ENCODE measurements at regions not wholly inside any gene's neighbourhood (a gene's known extent, or its start where the extent isn't known, plus 50 kb on each side); places are given as distances from the start of the nearest gene placed in this dataset.

- H3K4me2 ChIP-seq: peak overlapping the region; percentile 66
- intact Hi-C loops (cut with micrococcal nuclease; ENCODE audit: unreplicated experiment): no loop called here
These were observed 80.1 kb upstream of the EMX2 start for GRCh38 chr10:117462424-117462792.

GRCh38 chr10:117461766-117462423, 80.7 kb upstream of the EMX2 start:
- H2AFZ ChIP-seq: peak overlapping the region; percentile 71

More at GRCh38 chr10:117462424-117462792, 80.1 kb upstream of the EMX2 start:
- no peak for TF ChIP-seq EZH2 (IDR thresholded peaks at IDR 0.05; ENCODE audit: low read depth)
- TF ChIP-seq CTCF (conservative IDR thresholded peaks at IDR 0.05): peak; percentile 42
- Histone ChIP-seq H3K4me1 (replicated peaks; ENCODE audit: insufficient read depth) (peaks cover 34% of the 10 kb centered on the region), H3K9me2 (ENCODE audit: insufficient read depth) (no peaks in the 10 kb centered on the region), H3K4me3 (no peak overlapping the region), H3K36me3 (ENCODE audit: low read depth) (no peaks in the 10 kb centered on the region), H3K27me3 (ENCODE audit: insufficient read depth, low read depth) (no peaks in the 10 kb centered on the region), H4K20me1 (ENCODE audit: insufficient read depth) (no peaks in the 10 kb centered on the region), H2AFZ (peak overlapping the region; percentile 71), H3K9me3 (ENCODE audit: insufficient read depth, low read depth) (no peaks in the 10 kb centered on the region), H3F3A (ENCODE audit: insufficient read depth, low read depth) (no peaks in the 10 kb centered on the region; the same call in 1 of the 2 replicates), H3K79me2 (ENCODE audit: low read depth) (no peaks in the 10 kb centered on the region), H3K27ac (peak overlapping the region; percentile 85)
- DNase-seq: no peak
- CTCF ChIA-PET: no interaction called here
- POLR2A ChIA-PET (ENCODE audit: unreplicated experiment): no interaction called here
- BruUV-seq (replicated peaks): no TSS peak

More at GRCh38 chr10:117461766-117462423, 80.7 kb upstream of the EMX2 start:
- TF ChIP-seq EZH2 (IDR thresholded peaks at IDR 0.05; ENCODE audit: low read depth) (no peak), CTCF (conservative IDR thresholded peaks at IDR 0.05) (no peak)
- H3K79me2 ChIP-seq (ENCODE audit: low read depth): no peaks in the 10 kb centered on the region
- CTCF ChIA-PET: interaction anchor here (1.7 kb wide), 1 partner anchor 19 kb away, joined by 4 read pairs; no protein-coding TSS in a partner anchor
- H3K9me3 ChIP-seq (ENCODE audit: insufficient read depth, low read depth): no peaks in the 10 kb centered on the region
- H3K27ac ChIP-seq: peak overlapping the region; percentile 85
- H3K36me3 ChIP-seq (ENCODE audit: low read depth): no peaks in the 10 kb centered on the region
- no peaks in the 10 kb centered on the region for H4K20me1 ChIP-seq (ENCODE audit: insufficient read depth)
- H3K9me2 ChIP-seq (ENCODE audit: insufficient read depth): no peaks in the 10 kb centered on the region
- peaks cover 39% of the 10 kb centered on the region for H3K4me1 ChIP-seq (replicated peaks; ENCODE audit: insufficient read depth)
- no peak overlapping the region for H3K4me3 ChIP-seq
- no TSS peak for BruUV-seq (replicated peaks)
- peak overlapping the region; percentile 66 for H3K4me2 ChIP-seq
- DNase-seq: peak; percentile 31 to 88
- peaks cover 3% of the 10 kb centered on the region; the same call in 1 of the 2 replicates for H3F3A ChIP-seq (ENCODE audit: insufficient read depth, low read depth)
- POLR2A ChIA-PET (ENCODE audit: unreplicated experiment): no interaction called here
- no peaks in the 10 kb centered on the region for H3K27me3 ChIP-seq (ENCODE audit: insufficient read depth, low read depth)
- intact Hi-C loops (cut with micrococcal nuclease; ENCODE audit: unreplicated experiment): no loop called here

Data from PC-9 (cell line).